Germinal center (tissue), 1 donor: ENCODE measurements at regions not wholly inside any gene's neighbourhood (a gene's known extent, or its start where the extent isn't known, plus 50 kb on each side); places are given as distances from the start of the nearest gene placed in this dataset.
A peak's percentile ranks its signal among the peaks of the same experiment; 100 is the strongest.

ENCODE experiments used
- DNase-seq: peaks from one replicate; pipeline ENCODE4 v3.0.0; 2012; ENCODE audit warnings: mixed read lengths, low spot score

DNA sequence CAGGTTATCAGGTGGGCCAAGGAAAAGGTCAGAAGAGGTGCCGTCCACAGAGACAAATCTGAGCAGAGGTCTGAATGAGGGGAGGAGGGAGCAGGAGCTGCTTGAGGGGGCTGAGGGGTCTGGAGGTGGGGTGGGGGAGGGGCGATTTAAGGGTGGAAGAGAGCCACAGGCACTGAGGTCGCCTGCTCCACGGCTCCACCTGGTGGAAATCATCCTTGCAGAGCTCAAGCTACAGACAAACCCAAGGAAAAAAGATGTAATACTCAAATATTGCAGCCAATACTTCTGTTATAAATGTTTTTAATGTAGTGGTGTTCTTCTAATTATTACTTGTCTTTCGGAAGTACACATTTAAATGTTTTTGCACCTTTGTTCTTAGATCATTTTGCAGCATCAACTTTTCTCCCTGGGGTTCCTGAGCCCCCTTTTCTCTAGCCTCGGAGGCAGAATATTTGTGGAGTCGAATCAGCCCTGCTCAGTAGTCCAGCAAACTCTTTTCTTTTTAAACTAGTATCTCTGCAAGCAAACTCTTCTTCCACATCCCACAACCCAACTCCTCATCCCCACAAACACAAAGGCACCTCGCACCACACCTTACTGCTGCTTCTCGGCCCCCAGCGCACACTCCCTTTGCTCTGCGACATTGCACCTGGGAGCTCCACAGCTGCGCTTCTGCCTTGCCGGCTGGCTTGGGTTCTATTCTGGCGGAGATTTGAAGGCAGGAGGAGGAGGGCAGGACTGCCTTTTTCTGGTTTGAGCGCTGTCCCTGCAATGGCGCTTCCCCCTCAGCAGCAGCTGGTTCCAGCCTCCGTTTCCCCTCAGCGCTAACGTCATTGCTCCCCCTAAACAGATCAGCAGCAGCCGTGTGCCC is 51.0 kb upstream of the TFAP2A start:
- peak; percentile 57 for DNase-seq
